SW 1271 (cell line): ENCODE measurements at regions not wholly inside any gene's neighbourhood (a gene's known extent, or its start where the extent isn't known, plus 50 kb on each side); places are given as distances from the start of the nearest gene placed in this dataset.
A peak's percentile ranks its signal among the peaks of the same experiment; 100 is the strongest.
"Not testable (repeated sequence)": the region's sequence is repeated elsewhere in the genome, so short reads cannot be mapped to it uniquely, and the experiment has no call there.

ENCODE experiments used
- DNase-seq, 2 experiments: peaks; one replicate each; lab custom pipeline; 2025; lab: John Stamatoyannopoulos, UW

GRCh38 chr21:14321042-14321441 is 61.9 kb downstream of the HSPA13 start:
- DNase-seq = no peak

GRCh38 chr21:14319805-14320204 is 63.1 kb downstream of the HSPA13 start:
- no peak for DNase-seq

- no peak for DNase-seq
These were observed 64.4 kb downstream of the HSPA13 start for GRCh38 chr21:14318578-14318977.

GRCh38 chr21:14317507-14317906 is 65.4 kb downstream of the HSPA13 start:
- no peak for DNase-seq

GRCh38 chr21:14313300-14313699 is 69.6 kb downstream of the HSPA13 start:
- no peak for DNase-seq

- no peak for DNase-seq
These were observed 70.1 kb downstream of the HSPA13 start for GRCh38 chr21:14312871-14313270.

- DNase-seq = no peak
These were observed 74.7 kb downstream of the HSPA13 start for GRCh38 chr21:14308234-14308633.

DNA sequence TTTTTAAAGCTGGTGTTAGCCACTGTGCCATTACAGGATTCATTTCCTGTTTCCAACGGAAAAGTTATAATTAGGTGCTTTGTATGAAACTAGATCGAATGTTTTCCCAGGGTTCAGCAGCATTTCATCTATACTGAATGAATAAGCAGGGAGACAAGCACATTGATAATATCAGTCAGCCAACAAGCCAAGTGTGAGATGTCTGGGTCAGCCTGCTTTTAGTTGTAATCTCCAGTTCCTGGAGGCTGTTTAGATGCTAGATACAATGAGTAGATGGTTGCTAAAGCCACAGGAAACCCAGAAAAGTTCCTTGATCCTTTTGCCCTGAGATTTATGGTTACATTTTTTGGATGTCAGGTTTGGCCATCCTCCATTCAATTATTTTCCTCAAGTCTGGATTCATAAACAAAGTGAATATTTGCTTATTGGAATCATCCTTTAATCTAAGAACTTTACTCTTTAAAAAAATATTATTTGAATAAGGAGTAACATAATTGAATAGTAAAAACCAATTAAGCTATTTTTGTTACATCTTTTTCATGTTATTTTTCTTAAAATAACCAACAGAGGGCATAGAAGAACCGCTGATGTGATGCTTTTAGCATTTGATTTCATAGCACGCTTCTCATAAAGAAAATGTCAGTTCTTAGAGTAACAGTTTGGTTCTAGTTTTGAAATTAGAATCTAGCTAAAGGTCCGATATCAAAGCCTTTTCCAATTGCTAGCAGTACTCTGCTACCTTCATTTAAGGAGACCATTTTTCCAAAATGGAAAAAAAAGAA is 76.6 kb downstream of the HSPA13 start:
- DNase-seq = peak in 1 of 2 experiments; percentile 9

GRCh38 chr21:14303731-14304488 is 79.0 kb downstream of the HSPA13 start:
- DNase-seq = no peak

DNA sequence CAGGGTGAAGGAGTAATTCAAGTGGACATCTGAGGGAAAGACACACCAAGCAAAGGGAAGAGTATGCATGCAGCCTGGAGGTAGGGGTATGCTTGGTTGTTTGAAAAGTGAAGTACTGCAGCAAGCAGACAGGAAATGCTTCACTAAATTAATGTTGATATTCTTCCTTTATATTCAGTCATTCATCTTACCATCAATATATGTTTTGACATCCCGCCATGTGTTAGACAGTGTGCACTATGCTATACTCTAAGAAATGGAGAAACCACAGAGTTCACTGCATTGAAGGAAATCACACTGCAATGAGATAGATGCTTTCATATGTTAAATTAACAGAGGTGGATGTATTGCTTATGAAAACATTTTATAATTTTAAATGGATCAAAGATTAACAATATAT is 82.9 kb downstream of the HSPA13 start:
- no peak for DNase-seq

DNA sequence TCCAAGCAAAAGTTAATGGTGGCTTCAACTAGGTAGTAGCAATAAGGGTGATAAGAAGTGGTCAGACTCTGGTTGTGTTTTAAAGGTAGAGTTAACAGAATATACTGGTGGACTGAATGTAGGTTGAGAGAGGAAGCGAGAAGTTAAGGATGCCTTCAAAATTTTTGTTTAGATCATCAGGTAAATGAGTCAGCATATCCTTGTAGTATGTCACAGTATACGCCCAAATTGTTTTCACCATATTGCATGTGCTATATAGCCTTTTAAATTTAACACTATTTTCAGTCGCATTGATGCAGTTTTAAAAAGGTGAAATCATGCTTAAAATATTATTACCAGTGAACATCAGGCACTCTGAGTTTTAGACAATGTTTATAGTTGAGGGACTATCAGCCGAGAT is 74.6 kb downstream of the RBM11 start:
- DNase-seq = no peak

GRCh38 chr21:14288922-14289321 is 73.0 kb downstream of the RBM11 start:
- no peak for DNase-seq

DNA sequence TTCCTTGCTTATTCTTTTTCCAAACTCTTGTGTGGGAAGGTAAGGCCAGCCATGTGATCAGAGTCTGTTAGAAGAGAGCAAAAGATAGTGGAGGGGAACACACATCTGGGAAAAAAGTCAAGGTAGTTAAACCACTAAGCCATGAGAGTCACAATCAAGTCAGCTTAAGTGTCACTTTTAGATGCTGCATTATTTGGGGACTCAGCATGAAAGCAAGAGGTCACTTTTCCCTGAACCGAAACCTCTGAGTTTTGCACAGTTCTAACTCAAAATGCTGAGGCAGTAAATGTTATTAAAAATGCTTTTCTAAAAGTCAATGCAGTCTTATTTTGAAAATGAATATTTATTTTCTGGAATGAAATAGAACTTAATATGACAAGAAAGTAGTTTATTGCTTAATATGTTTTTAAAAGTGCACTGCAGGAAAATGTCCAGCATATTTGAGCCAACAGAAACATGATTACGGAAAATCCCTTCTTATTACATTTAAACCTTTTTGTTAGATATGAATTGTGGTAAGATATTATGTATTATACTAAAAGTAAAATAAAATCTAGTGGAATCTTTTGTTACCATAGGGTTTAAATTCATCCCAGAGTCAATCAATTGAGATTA is 69.3 kb downstream of the RBM11 start:
- no peak for DNase-seq

DNA sequence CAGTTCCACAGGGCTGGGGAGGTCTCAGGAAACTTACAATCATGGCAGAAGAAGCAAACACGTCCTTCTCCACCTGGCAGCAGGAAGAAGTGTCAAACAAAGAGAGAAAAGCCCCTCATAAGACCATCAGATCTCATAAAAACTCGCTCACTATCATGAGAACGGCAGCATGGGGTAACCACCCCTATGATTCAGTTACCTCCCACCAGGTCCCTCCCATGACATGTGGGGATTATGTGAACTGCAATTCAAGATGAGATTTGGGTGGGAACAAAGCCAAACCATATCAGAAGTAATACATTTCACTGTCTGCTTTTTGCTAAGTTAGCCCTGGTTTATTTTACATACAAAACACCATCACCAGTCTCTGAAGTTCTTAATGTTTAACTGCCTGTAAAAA is 68.5 kb downstream of the RBM11 start:
- DNase-seq = no peak

GRCh38 chr21:14281188-14281900 is 65.4 kb downstream of the RBM11 start:
- not testable (repeated sequence) for DNase-seq
